GM20000 (cell line): ENCODE measurements at regions not wholly inside any gene's neighbourhood (a gene's known extent, or its start where the extent isn't known, plus 50 kb on each side); places are given as distances from the start of the nearest gene placed in this dataset.

Experiments used
- DNase-seq: peaks from one replicate; pipeline ENCODE4 v3.0.0; 2012; ENCODE audit warnings: low spot score
- TF ChIP-seq, protein P1 (sequence below): IDR thresholded peaks from 2 replicates; pipeline ENCODE4 v1.5.1; 2012; ENCODE audit warnings: mild to moderate bottlenecking, control low read depth; ENCODE audit errors: extremely low read depth, missing control alignments

DNA sequence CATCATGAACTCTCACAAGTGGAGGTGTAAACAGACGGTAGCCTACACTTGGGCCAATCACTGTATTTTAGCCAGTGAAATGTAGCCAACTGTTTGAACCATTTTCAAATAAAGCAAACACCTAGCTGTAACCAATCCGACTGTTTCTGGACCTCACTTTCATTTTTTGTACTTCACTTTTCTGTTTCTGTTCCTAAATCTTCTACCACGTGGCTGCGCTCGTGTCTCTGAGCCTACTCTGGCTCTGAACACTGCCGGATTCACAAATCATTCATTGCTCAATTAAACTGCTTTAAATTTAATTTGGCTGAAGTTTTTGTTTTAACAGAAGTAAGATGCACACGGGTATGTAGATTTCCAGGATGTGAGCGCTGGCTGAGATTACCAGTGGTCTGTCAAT lies 319.1 kb downstream of the RAPGEF2 start:
- TF ChIP-seq, protein P1, sequence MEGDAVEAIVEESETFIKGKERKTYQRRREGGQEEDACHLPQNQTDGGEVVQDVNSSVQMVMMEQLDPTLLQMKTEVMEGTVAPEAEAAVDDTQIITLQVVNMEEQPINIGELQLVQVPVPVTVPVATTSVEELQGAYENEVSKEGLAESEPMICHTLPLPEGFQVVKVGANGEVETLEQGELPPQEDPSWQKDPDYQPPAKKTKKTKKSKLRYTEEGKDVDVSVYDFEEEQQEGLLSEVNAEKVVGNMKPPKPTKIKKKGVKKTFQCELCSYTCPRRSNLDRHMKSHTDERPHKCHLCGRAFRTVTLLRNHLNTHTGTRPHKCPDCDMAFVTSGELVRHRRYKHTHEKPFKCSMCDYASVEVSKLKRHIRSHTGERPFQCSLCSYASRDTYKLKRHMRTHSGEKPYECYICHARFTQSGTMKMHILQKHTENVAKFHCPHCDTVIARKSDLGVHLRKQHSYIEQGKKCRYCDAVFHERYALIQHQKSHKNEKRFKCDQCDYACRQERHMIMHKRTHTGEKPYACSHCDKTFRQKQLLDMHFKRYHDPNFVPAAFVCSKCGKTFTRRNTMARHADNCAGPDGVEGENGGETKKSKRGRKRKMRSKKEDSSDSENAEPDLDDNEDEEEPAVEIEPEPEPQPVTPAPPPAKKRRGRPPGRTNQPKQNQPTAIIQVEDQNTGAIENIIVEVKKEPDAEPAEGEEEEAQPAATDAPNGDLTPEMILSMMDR, result no peak
- no peak for DNase-seq

DNA sequence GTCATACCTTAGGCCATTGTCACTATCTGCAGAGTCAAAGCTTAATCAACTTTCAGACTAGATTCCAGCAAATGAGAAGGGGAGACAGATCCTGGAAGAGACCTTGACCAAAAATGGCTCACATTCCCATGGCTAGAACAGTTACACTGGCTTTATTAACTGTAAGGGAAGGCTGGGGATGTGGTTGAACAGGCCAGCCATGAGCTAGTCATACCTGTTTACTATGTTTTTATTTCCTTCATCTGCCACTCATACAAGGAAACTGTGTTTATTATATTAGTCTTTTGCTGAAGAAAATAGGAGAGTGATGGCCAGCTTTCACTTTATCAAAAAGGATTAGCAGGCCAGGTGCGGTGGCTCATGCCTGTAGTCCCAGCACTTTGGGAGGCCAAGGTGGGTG lies 319.7 kb downstream of the RAPGEF2 start:
- TF ChIP-seq, protein P1, result no peak
- no peak for DNase-seq

DNA sequence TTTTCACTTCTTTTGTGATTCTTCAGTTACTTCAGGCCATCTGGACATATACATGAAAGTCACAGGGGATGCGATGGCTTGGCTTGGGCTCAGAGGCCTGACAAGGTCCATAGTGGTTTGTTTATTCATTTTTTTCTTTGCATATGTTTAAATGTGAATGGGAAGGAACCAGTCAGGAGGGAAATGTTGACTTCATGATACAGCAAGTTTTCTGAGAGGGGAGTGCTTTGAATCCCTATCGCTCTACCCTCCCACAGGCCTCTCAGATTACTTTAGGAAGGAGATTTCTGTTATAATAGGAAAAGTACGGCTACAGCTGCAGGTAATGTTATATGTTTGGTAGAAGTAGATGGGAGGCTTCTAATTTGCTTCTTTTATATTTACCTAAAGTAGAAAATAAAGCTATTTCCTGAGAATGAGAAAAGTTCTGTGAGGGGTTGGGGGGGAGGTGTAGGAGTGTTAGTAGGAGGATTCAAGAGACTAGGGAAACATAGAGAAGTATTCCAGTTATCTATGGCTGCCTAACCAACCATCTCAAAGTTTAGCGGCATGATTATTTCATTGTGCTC lies 322.9 kb downstream of the RAPGEF2 start:
- TF ChIP-seq, protein P1, result no peak
- DNase-seq, result no peak

DNA sequence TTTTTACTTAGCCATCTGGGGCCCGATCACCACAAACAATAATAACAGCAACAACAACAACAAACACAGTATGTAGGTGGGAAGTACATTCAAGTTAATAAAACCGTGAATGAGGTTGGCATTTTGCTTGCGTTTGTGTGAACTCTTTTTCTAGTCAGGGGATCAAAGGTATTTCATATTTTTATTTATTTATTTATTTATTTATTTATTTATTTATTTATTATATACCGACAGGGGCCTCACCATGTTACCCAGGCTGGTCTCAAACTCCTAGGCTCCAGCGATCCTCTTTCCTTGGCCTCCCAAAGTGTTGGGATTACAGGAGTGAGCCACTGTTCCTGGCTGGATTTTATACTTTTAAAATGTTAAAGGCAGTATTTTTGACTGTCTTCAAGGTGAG lies 325.4 kb downstream of the RAPGEF2 start:
- TF ChIP-seq, protein P1, result no peak
- DNase-seq, result no peak

DNA sequence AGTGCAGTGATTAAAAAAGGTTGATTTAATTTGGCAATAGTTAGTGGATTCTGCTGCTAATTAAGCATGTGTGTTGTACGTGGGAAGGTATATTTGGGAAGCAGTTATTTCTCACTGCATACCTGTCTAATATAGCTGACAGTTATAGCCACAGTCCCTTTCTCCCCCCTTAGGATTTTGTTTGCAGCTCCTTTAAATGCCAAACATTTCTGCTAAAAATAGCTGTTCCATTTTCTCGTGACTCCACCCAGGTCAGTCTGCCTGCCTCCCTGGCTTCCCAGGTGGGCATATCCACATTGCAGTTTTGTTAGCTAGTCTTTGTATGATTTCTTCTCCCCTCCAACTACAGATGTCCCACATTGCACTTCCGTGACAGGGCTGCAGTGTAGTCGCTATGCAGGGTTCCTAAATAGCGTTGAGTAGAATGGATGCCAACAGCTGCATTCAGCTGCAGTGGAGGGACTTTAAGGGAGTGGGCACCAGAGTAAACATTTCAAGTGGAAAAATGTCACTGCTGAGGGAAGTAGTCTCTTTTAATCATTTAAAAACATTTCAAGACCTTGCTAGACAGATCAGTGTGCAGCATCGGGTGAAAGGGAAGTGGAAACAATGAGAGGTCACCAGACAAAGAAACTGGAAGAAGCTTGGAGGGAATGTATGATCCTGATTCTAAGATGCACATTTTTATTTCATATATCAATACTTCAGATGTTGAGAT lies 326.3 kb downstream of the RAPGEF2 start:
- TF ChIP-seq, protein P1, result no peak
- no peak for DNase-seq

DNA sequence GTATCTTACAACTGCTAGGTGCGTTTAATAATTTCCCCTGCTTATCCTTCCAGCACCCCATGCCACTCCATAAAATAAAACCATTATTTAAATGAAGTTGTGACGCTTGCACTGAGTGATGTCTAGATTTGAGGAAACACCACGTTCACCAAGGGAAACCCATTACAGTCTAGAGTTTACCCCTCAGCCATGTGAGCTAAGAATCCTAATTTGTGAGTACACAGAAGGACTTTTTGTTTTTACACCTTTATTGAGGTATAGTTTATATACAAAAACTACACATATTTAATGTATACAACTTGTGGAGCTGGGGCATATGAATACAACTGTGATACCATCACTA lies 326.8 kb downstream of the RAPGEF2 start:
- TF ChIP-seq, protein P1, result no peak
- no peak for DNase-seq

DNA sequence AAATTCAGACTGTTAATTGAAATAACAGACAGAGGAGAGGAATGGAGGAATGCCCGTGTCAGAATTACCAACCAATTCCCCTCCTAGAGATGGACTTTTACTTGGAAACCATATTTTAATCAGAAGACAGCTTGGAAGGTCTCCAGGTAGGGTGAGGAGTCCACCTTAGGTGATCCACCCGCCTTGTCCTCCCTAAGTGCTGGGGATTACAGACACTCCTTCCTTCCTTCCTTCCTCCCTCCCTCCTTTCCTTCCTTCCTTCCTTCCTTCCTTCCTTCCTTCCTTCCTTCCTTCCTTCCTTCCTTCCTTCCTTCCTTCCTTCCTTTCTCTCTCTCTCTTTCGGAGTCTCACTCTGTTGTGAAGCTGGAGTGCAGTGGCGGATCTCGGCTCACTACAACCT lies 328.0 kb downstream of the RAPGEF2 start:
- TF ChIP-seq, protein P1, result no peak
- DNase-seq, result no peak
